ENCODE measurements at regions not wholly inside any gene's neighbourhood (a gene's known extent, or its start where the extent isn't known, plus 50 kb on each side); places are given as distances from the start of the nearest gene placed in this dataset.
A peak's percentile ranks its signal among the peaks of the same experiment; 100 is the strongest.

DNA sequence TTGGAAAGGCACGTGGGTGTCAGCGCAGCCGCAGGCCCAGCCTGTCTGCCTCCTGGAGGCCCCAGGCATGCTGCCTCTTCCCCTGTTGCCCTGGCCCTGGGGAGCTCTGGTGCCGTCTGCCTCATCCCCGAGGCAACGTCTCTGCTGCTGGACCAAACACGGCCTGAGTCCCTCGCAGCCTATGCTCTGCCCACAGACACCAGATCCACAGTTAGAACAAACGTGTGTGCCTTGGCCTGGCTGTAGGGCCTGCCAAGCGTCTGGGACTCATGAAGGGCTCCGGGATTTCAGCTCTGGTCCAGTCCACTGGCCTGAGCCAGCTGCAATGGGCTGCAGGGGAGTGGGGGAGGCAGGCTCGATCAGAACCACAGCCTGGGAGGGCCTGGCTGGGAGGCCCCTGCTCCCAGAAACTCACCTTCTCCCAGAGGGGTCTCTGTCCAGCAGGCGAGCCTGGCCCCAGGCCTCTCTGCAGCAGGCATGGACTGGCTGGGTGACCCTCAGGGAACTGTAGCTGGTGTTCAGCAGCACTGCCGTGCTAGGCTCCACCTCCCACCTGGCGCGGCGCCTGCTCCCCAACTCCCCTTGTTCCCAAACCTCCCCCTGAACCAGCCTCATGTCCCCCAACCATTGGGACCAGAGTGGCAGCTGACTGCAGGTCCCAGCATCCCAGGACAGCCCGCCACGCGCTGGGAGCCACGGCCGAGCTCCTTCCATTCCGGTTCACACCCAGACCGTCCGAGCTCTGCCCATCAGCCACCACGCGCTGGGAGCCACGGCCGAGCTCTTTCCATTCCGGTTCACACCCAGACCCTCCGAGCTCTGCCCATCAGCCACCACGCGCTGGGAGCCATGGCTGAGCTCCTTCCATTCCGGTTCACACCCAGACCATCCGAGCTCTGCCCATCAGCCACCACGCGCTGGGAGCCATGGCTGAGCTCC lies 197.0 kb downstream of the DLL1 start:
- no peak for DNase-seq

DNA sequence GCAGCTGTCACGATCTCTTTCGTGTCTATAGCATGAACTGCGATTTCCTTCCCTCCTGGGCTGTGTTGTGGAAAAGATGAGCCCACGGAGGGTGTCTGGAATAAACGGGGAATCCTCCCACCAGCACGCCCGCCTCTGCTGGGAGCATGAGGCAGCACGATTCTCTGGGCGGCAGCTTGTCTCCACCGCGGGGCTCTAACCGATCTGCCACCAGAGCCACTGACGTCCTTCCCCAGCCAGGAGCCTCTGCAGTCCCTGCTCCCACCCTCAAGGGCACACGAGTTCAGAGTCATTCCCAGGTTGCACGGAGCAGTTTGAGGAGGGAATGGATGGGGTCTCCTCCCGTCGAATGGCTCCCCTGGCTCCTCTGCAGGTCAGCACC lies 197.6 kb downstream of the DLL1 start:
- DNase-seq: no peak

DNA sequence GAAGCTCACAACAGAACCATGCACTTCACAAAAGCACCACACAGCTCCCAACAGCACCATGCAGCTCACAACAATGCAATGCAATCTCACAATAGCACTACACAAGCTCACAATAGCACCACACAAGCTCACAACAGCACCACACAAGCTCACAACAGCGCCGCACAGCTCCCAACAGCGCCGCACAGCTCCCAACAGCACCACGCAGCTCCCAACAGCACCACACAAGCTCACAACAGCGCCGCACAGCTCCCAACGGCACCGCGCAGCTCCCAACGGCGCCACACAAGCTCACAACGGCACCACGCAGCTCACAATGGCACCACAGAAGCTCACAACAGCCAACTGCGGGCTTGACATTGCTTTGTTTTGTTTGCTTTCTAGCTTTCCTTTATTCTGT lies 198.1 kb downstream of the DLL1 start:
- no peak for DNase-seq

DNA sequence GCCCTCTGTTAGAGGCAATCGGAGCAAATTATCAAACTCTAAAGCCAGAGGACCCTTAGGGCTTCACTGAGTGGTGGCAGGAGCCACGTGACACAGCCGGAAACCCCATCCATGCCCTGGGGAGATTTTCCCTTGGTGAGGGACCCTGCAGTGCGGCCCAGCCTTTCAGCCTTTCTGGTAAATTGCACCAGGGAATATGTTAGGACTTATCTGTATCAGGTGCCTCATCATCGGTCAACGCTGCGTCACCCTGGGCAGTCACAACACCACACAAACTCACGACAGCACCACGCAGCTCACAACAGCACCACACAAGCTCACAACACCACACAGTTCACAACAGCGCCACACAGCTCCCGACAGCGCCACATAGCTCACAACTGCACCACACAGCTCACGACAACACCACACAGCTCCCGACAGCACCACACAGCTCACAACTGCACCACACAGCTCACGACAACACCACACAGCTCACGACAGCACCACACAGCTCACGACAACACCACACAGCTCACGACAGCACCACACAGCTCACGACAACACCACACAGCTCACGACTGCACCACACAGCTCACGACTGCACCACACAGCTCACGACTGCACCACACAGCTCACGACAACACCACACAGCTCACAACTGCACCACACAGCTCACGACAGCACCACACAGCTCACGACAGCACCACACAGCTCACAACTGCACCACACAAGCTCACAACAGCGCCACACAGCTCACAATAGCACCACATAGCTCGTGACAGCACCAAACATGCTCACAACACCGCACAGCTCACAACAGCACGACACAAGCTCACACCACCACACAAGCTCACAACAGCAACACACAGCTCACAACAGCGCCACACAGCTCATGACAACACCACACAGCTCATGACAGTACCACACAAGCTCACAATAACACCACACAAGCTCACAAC lies 199.0 kb downstream of the DLL1 start:
- no peak for DNase-seq

DNA sequence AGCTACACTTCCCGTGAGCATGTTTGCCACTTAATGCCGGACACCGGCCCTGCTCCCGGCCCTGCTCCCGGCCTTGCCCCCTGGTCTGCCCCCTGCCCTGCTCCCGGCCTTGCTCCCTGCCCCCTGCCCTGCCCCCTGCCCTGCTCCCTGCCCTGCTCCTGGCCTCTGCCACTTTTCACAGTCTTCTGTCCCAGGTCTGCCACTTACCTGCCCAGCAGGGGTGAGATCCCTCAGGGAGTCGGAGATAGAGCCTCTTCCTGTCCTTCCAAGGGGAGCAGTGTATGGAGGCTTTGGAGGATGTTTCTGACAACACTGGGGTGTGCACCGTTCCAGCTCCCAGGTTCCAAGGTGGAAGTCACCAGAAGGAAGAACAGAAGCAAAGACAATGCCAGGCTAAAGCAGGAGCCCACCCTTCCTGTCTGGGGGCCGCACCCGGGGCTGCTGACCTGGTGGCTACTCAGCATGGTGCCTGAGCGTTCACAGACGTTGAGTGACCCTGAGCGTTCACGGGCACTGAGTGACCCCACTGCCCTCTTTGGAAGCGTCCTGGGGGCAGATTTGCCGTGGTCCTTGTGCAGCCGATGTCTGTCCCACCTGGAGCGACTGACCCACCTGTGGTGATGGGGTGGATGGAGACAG lies 199.8 kb downstream of the DLL1 start:
- DNase-seq: no peak

DNA sequence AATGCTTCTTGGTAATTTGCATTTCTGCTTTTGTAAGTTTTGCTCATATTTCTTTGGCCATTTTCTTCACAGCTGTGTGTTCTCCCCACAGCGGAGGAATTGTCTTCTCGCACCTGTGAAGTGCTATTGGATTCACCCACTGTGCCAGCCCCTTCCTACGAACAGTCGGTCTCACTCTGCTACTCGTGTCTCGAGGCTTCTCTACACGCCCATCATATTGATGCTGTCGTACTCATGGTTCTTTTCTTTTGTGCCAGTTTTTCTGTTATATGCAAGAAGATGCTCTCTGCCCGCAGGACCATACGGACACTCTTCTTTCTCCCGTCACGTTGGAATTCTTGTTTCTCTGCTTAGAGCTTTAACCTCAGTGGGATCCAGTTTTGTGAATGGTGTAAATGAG lies 200.3 kb downstream of the DLL1 start:
- no peak for DNase-seq

DNA sequence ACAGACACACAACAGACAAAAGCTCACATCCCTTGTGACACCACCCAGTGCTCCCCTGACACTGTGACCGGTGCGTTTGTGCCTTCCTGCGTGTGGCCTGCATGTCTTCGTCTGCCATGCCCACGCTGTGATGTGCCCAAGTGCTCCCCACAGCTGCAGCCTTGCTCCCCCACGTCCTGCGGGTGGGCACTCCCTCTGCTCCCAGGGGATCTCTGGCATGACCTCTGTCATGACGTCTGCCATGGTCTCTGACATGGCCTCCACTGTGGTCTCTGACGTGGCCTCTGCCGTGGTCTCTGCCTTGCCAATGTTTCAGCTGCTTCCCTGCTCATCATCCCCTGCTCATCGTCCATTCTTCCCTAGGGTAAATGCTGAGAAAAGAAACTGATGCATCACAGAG lies 200.9 kb downstream of the DLL1 start:
- DNase-seq: no peak

DNA sequence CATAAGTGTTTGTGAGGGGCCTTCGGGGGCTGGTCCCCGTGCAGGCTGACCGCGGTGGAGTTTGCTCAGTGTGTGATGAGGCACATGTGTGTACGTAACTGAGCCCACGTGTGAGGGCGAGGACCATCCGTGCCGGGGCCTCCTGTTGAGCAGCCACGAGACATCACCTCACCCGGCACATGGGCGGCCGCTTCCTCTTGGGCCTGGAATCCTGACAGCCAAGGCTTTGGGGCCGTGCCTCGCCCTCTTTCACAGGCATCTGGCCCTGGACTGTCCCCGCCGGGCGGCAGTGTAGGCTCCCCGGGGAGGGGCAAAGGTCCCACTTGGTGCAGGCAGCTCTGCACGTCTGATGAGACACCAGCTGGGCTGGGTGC lies 202.3 kb downstream of the DLL1 start:
- DNase-seq: peak; percentile 21

DNA sequence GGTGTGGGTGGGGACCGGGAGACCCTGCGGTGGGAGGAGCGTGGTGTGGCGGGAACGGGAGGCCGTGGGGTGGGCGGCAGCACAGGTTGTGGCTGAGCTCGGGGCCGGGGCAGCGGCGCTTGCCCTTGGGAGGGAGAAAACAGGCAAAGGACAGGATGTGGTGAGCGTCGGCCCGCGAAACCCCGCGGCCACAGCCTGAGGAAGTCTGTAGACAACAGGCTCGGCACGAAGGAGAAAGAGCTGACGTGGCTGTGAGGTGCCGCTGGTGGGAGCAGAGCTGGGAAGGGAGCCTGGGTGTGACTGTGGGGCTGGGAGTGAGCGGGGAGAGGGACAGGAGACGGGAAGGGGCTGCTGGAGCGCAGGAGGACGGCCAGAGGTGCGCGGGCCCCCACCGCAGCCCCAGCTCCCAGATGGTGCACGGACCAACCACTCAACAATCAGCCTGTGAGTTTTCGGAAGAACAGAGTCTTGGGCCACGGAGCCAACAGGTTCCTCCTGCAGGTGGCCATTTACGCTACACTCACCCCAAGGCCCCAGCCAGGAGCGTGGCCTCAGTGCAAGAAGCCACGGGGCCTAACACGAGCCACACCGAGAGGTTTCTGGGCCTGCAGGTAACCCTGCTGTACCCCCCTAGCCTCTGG lies 202.8 kb downstream of the DLL1 start:
- peak; percentile 72 for DNase-seq

DNA sequence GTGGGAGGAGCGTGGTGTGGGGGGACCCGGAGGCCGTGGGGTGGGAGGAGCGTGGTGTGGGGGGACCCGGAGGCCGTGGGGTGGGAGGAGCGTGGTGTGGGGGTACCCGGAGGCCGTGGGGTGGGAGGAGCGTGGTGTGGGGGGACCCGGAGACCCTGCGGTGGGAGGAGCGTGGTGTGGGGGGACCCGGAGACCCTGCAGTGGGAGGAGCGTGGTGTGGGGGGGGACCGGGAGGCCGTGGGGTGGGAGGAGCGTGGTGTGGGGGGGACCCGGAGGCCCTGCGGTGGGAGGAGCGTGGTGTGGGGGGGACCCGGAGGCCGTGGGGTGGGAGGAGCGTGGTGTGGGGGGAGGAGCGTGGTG lies 203.5 kb downstream of the DLL1 start:
- peak; percentile 46 for DNase-seq

DNA sequence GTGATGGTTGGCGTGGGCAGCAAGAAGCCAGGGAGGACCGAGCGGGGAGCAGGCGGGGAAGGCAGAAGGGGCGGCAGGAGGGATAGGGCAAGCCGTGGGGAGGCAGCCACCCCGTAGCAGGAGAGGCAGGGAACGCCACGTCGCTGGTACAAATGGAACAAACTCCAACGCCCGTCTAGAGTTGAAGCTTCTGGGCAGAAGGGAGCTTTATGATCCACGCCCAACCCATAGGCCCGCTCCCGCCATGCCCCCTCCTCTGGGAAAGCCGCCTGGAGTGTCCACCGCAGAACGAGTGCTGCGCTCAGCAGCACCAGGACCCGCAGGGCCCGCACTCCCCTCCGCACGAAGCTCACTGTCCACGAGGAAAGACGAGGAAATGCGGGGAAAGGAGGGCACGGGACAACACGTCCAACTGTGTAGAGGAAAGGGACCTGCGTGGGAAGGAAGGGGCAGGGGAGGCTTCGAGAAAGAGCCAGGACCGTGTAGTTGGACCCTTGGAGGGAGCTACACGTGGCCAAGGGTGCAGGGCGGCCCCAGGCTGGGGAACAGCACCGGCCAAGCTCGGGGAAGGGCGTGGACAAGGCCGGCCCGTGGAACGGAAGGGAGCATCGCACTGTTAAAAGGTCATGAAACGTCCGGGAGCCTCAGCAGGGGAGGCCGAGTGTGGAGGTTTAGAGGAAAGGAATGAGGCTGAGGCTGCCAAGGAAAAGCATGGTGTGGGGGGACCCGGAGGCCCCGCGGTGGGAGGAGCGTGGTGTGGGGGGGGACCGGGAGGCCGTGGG lies 204.0 kb downstream of the DLL1 start:
- peak; percentile 48 for DNase-seq

DNA sequence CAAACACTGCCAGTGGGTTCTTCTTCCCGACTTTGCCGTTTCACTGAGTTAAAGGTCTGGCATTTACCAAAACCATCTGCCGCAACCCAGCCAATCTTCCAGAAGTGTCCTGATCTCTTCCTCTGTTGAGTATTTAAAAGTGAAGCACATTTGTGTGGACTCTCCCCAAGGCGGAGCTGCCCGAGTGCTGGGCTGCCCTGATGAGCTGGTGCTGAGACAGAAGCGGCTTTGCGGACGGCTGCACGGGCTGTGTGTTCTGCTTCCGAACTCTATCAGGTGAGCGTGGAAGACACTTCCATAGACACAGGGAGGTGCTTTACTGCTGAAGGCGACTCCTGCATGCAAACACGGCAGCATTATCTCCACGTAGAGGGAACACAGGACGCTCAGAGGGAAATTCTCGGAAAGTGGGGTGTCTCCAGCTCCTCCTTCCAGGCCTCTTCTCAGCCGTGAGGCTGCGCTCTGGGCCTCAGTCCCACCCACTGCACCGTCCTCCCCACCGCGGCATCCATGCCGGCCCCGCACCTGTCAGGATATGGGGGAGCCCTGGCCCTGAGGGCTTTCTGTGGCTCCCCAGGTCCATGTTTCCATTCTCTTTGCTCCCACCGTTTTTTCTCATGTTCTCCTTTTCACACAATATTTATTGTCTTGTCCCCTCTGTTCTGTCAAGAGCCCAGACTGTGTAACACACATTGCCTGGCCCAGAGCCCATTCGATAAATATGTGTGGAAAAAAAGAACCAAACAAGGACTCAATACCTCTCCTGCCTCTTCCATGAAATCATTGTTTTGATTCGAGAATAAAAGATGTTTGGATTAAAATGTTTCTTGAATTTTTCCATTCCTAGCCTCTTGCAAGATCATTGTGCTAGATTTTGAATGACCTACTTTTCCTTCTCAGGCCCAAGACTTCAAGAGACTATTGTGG lies 205.1 kb downstream of the DLL1 start:
- no peak for DNase-seq

DNA sequence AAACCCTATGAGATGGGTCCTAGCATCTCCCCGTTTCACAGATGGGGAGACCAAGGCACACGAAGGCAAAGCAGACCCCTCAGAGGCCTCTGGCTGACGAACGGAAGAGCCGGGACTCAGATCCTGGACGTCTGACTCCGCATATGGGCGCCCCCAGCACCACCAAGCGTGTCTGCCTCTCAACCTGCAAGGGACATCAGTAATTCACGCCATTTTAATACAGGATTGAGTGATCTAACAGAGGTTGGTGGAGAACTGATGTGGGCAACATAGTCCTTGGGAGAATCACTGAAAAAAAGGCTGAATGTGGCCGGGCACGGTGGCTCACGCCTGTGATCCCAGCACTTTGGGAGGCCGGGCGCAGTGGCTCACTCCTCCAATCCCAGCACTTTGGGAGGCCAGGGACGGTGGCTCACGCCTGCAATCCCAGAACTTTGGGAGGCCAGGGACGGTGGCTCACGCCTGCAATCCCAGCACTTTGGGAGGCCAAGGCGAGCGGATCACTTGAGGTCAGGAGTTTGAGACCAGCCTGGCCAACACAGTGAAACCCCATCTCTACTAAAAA lies 206.6 kb downstream of the DLL1 start:
- no peak for DNase-seq

DNA sequence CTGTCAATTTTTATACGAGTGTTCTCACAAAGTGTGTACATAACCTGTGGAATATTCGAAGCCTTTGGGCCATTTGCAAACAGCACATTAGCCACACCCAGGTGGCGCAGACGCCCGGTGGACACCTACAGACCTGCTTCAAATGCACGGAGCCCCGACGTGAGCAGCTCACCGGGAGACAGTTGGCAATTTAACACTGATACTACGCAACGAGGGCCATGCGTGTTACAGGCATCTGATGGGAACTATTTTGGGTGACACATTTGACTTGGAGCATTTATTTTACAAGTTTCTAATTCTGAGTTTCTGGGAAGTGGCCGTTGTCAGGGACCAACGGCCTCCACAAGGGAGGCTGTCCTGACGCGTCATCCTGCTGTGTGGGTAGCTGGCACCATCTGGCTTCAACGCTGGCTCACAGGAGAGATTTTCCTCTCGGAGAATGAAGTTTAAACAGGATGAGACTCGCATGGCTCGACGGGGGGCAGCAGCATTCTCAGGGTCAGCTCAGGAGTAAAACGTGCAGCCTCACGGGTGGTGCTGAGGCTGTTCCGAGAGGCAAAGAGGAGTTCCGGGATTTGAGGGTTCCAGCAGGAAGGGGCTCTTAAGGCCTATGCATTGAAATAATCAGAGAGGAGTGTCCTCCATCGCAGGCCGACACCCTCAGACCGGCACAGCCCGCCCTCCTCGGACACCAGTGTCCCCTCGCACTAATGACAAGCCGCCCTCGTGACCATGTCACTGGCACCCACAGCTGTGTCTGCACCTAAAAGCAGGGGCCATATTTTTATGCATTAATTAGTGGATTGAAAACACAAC lies 207.4 kb downstream of the DLL1 start:
- no peak for DNase-seq

DNA sequence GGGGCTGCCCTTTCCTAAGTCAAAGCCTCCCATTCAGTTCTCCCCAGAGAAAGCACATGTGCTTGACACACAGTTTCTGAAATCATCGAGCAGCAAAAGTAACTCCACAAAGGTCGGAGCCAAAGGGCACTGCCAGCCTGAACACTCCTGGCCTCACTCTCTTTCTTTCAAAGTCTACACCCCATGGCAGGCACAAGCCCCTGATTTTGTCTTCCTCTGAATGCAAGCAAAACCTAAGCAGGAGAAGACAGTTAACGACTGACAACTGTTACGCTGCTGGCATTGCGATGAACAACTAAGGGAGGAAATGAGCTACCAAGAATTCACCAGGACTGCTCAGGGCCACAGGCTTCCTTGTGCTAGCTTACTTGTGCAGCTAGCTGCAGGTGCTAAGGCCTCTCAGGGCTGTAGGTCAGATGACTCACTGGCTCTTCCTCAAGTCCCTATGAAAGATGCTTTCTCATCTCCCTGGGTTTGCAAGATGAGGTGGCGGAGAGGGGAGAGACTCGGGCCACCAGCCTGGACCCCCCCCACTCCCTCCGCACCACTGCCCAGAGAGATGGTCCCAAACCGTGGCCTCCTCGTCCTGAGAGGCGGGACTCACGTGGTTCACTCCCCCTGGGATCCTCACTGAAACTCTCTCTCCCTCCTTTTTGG lies 208.2 kb downstream of the DLL1 start:
- DNase-seq: no peak

DNA sequence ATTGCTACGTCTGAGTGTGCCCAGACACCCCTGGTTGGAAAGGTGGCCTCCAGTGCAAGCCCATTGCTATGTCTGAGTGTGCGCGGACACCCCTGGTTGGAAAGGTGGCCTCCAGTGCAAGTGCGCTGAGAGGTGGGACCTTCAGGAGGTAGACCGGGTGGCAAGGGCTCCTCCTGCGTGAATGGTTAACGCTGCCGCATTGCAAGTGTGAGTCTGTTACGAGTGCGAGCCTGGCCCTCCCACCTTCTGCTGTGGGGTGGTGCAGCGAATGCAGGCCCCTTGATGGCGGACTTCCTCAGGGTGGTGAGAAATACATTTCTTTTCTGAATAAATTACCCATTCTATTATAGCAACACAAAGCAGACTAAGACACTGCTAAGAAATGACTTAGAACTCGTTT lies 208.8 kb downstream of the DLL1 start:
- DNase-seq: no peak

DNA sequence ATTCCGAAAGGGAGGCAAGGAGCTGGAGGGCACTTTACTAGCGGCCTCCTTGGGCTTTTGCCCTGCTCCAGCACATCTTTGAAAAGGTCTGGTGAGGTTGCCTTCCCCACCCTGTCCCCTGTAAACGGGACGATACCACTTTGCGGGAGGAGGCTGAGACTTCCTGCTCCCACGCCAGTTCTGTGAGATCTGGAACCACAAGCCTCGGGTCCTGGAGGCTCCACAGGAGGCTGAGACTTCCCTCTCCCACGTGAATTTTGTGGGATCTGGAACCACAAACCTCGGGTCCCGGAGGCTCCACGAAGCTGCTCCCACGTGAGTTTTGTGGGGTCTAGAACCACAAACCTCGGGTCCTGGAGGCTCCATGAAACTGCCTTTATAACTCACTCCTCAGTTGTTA lies 209.3 kb downstream of the DLL1 start:
- DNase-seq: no peak

DNA sequence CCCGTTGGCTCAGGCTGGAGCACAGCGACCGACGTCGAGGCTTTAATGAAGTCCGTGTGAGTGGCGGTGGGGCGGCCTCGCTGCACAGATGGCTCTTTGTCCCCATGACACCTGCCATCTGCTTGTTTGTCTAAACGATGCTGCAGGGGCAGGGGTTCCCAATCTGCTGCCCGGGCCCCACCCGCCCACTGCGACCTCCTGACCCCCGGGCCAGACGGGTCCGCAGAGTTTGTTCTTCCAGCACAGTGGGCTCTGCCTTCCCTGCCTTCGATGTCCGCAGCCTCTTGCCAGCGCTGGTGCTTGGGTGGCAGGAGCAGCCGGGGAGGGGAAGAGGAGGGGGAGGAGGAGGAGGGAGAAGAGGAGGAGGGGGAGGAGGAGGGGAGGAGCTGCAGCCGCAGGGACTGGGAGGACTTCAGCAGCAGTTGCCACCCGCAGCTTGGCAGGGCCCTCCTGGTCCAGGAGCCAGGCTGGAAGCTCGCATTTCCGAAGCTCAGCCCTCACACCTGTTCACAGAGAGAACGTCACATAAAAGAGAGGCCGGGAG lies 210.0 kb downstream of the DLL1 start:
- no peak for DNase-seq
